ENCODE measurements at regions not wholly inside any gene's neighbourhood (a gene's known extent, or its start where the extent isn't known, plus 50 kb on each side); places are given as distances from the start of the nearest gene placed in this dataset.

DNA sequence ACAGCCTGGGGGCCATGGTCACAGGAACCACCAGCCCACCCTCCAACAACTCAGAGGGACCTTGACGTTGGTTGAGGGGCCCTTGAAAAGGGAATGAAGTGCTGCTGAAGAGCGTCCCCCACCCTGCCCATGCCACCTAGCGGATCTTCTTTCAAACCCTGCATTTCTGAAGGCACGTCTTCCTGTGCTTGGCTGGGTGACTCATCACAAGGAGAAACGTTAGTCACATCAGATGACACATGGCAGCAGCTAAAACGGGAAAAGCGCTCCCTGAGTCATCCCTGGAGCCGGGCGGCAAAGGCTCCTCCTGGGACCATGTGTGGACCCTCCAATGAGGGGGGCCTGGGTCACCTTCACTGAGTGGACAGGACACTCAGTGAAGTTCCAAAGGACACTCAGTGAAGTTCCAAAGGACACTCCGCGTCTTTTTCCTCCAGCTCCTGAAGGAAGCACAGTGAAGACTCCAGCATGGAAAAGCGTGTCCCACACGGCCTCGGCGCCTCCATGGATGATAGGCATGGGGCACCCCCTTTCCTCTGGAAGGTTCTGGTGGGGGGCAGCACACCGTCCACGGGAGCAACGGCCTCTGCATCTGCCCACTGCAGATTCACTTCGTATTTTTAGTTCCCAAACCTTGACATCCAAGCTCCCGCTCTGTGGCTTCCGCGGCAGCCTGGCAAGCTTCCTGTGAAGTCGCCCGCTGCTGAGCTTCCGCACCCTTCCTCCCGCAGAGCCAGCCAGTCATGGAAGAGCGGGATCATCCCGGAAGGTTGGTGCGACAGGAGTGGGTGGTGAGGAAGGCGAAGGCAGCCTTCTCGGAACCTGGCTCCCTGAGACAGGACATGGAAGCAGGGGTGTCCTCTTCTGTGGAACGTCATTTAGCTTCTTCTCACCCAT lies 383.4 kb downstream of the VRK1 start:
- H3K4me3 ChIP-seq (ENCODE audit: low read depth, low read length): no peak overlapping the region

DNA sequence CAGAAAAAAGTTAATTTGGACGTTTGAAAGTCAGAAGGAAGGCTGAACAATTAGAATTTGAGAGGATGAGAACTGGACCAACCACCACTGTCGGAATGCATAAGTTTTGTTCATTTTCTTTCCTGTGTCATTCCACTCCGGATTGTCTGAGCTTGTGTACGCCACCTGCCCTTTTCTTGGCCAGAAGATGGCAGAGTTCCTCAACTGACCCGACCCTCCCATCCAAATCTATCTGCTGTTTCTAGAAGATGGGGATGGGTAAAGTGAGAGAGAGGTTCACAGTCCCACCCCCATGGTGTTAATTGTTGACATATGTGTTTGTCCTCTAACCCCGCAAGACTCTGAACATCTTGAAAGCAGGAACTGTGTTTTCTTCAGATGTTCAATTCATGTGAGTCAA lies 388.0 kb downstream of the VRK1 start:
- H3K4me3 ChIP-seq (ENCODE audit: low read depth, low read length): no peak overlapping the region

DNA sequence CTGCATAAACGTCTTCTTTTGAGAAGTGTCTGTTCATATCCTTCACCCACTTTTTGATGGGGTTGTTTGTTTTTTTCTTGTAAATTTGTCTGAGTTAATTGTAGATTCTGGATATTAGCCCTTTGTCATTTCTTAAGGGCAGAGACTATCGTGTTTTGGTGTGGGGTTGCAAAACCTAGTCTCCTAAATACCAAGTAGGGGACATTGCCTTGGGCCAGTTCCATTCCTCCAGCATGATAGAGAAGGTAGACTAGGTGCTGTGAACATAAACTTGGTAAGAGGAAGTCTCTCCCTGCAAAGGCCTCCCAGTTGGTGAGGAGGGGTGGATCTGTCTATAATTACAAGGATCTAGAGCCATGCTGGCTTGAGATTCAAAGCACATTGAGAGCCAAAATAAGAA lies 390.7 kb downstream of the VRK1 start:
- no peak overlapping the region for H3K4me3 ChIP-seq (ENCODE audit: low read depth, low read length)

DNA sequence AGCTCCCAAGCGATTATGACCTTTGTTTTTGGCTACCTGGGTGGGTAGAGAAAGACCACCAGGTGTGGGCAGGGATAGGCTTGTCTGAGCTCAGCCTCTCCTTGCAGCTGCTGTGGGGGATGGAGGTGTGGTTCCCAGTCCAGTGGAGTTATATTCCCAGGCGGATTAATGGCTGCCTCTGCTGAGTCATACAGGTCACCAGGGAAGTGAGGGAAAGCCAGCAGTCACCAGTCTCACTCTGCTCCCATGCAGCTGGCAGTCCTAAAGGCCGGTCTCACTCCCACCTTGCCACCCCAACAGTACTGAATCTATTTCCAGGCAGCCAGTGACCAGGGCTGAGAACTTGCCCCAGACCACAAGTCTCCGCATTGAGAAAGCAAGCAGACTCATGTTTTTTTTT lies 399.2 kb downstream of the VRK1 start:
- no peak overlapping the region for H3K4me3 ChIP-seq (ENCODE audit: low read depth, low read length)

DNA sequence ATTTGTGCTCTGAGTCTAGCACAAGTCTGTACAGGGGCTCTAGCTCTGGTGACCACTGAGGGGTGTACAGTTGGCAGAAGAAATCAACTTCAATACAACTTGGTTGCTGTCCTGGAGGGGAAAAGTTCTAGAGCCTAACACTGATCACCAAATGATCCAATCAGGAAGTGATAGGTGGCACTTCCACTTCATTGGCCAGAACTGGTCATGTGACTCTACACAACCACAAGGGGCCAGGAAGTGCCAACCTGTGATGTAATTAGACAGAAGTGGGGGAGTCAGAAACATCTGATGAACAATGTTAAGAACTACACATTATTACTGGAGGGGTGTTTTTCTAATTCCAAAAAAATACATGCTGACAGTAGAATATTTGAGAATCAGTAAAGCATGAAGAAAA lies 401.6 kb downstream of the VRK1 start:
- no peak overlapping the region for H3K4me3 ChIP-seq (ENCODE audit: low read depth, low read length)

DNA sequence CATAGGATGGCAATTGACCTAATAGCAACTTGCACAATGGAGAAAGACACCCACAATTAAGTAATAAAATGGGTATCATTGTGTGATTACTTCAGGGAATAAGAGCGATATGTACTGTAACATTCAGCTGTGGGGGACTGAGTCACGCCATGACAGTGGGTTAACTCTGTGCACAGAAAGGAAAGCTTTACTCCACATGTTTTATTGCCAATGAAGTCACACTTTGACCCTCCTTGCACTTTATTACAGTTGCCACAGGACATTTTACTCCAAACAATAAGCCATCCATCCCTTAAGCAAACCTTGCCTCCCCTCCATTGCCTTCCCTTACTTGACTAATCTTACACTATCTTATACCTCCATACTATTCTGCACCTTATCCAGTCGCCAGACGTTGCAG lies 403.1 kb downstream of the VRK1 start:
- H3K4me3 ChIP-seq (ENCODE audit: low read depth, low read length): no peak overlapping the region

DNA sequence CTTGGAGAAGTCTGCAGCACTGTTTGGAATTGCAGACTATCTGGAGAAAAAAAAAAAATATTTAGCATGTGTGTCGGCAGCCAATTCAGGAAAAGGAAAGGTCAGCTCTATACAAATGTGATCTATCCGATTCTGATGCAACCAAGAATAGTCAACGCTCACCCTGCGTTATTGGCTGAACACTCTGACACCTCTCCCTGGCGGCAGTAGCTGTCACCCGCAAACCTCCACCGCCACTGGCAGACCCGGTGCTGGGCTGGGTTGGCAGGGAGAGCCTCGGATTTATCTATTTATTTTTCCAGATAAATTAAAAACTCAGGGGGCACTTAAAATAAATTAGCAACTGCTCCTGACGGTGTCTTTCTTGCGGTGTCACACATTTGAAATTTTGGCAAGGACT lies 409.7 kb downstream of the VRK1 start:
- H3K4me3 ChIP-seq (ENCODE audit: low read depth, low read length): no peak overlapping the region

DNA sequence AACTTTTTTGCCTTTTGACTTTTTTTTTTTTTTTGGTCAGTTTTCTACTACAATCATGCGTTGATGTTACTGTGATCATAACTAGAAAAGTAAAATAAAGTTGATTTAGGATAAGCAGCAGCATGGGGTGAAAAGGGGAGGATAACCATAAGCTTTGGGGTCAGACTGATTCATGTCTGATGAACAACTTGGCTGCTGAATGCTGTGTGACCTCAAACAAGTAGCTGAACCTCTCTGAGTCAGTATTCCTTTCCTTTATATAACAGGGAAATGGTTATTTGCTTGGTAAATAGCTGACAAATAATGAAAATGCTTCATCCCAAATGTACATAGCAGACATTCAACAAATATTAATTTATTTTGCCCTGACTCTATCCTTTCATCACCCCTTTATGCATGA lies 413.0 kb downstream of the VRK1 start:
- H3K4me3 ChIP-seq (ENCODE audit: low read depth, low read length): no peak overlapping the region

DNA sequence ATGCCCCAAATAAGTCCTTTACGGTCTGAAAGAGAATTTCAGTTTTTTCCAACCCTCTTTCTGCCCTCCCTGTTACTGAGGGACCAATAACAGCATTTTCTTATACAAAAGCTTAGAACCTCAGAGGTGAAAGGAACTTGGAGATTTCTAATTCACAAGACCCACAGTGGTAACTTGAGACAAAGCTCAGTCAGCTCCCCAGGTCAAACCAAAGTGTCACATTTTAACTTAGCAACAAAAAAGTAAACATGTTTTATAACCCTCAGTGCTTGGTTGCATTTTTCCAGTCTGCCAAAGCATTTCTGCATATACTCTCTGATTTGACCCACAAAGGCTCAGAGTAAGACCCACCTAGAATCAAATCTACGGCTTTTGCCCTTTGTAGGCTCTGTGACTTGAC lies 415.2 kb downstream of the VRK1 start:
- no peak overlapping the region for H3K4me3 ChIP-seq (ENCODE audit: low read depth, low read length)

DNA sequence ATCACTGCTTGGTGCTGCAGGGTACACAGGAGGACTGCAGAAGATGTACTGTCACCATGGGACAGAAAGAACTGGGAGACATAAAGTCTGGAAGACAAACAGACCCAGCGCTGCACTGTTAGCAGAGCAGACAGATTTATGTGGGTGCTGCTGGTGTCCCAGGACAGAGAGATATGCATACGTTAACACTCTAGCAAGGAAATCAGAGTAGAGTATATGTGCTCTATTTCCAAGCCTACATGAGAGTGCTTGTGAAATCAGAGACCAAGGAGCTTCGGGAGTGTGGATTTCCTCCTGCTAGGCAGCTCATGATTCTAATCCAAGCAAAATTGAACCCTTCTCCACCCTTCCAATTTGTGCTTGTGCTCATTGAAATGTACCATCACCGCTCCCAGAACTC lies 416.5 kb downstream of the VRK1 start:
- H3K4me3 ChIP-seq (ENCODE audit: low read depth, low read length): no peak overlapping the region

DNA sequence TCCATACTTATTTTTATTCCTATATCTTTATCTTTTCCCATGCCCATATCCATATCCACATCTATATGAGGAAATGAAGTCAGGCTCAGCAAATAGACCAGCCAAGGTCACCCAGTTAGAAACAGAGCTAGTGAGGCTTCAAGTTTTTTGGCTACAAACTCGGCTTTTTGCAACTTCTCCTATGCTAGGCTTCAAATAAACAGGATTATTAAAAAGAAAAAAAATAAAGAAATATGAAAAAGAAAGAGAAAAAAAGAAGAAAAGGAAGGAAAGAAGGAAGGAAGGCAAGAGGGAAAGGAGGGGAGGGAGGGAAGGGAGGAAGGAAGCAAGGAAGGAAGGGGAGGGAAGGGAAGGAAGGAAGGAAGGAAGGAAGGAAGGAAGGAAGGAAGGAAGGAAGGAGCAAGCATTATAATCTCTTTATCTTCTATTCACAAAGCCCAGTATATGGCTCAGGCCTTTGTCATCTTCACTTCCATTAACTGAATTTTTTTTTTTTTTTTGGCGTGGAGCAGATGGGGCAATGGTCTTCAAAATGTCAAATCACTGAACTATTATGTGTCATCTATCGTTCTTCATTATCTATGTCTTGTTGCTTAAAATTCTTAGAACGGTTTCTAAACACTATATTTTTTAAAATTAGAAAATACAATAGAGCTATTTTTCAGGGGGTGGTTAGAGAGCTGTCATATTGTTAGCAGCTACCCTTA lies 418.2 kb downstream of the VRK1 start:
- no peak overlapping the region for H3K4me3 ChIP-seq (ENCODE audit: low read depth, low read length)

DNA sequence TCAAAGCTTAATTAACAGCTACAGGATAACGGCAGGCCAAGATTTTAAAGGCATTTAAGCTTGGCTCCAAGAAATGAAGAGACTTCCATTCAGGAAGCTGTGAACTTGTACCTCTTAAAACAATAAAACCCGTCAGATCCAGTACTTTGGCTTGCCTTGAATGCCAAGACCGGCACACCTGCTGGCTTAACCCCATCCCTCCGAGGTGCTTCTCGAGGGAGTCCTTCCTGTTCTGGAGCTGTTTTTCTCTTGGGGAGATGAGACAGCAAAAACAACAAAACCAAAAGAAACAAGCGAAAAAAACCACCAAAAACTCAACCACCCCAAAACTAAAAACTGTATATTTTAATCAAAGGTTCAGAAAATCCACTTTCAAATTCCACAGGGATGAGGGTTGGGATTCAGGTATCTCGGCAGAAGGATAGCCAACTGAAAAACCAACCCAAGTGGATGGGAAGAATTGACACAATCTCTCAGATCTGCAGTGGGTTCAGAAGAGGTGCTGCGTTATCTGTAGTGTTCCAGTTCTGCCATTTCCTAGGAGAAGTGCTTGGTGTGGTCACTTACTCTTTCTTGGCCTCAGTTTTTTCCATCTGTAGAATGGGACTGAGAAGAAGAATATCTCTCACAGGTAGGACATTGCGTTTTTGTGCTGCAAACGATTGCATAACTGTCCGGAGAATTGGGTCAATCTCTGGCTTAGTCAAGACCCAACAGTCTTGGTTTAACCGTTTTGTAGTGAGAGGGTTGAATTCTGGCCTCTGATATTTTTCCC lies 420.1 kb downstream of the VRK1 start:
- no peak overlapping the region for H3K4me3 ChIP-seq (ENCODE audit: low read depth, low read length)

DNA sequence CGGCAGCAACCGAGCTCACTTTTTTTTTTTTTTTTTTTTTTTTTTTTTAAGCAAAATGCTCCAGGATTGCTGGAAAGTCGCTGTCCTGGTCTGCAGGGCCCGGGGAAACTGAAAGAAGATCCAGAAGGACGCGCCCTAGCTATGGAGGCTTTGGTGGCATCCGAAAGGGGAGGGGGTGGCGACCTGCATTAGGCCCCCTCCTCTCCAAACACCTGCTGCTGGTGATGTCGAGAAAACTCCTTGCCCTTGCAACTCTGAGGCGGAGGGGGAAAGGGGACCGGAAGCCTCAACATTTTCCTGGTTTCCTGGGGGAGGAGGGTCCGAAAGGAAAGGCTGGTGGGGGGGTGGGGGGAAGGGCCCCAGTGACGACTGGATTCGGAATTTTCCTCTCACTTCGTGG lies 421.1 kb downstream of the VRK1 start:
- H3K4me3 ChIP-seq (ENCODE audit: low read depth, low read length): peak overlapping the region; percentile 42

DNA sequence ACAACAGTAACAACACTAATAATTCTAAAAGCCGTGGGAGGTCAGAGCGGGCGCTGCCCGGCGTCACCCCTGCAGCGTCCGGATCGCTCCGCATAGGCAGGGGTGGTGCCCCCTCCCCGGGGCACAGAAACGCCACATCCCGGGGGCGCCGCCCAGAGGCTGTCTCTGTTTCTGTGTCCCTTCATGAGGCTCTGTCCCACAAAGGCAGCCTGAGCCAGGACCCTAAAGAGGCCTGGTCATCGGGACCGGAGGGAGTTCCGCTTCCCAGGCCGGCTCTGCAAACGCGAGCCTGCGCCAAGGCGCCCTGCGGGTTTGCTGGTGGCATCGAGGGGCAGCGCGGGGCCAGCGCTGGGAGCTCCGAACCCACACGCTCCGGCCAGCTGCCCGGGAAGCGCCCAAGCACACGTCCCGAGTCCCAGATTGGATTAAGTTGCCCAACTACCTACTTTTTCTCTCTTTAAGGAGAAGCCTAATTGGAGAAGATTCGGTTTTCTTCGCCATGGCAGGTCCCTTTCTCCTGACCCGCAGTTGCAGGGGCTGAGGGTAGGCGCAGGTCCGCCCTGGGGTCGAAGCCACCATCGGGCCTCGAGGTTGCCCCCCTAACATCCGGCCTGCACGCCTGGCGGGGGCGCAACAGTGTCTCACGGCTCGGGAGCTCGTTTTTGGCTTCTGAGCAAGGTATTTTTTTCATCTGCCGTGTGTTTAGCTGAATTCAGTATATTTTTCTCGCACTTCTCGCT lies 421.7 kb downstream of the VRK1 start:
- H3K4me3 ChIP-seq (ENCODE audit: low read depth, low read length): peak overlapping the region; percentile 42

DNA sequence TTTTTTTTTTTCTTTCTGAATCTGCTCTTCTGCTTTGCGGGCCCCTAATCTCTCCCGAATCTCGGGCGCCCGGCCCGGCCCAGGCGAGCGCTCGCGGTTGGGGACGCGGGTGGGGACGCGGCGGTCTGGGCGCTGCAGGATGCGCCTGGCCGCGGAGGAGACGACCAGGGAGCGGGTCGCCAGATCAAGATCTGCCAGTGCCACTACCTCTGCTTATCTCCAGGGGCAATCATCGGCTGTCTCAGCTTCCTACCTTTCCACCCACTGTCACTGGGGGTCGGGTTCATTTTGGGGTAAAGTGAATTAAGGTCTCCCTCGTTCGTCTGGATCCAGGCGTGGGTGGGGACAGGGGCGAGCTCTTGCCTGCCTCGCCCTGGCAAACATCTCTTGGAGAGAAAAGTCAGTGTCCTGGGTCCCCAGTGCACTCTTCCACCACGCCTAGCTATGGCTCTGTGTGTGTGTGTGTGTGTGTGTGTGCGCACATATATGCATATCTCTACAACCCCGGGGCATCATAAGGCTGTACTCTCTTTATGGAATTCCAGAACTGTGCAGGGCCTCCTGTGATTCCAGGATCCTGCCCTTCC lies 422.3 kb downstream of the VRK1 start:
- H3K4me3 ChIP-seq (ENCODE audit: low read depth, low read length): peak overlapping the region; percentile 42

DNA sequence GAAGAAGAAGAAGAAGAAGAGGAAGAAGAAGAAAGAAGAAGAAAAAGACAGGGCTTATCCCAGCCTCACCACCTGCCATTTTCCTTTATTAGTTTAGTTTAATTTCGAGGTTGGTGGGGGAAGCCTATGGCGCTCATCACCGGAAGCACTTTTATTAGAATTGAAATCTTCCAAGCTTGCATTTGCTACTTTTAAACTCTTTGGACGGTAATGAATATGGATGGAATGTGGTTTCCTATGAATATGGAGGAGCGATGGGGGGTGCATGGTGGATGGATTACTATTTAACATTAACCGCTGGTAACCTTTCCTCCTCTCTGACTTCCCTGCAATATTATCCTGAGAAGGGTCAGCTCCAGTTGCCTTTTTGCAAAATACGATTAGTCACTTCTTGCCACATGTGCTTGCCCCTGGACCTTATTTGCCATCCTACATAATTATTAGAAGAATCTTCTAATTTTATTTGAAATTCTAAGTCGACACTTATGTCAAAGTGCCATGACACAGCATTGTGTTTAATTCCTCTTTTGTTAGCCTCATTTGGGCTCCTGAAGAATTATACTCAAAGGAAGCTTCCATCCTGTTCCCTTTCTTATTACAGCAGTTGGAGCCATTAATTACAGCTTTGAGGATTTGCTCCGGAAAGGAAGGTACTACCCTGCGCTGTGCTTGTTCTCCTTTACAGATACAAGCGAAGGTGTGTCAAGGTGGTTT lies 424.5 kb downstream of the VRK1 start:
- no peak overlapping the region for H3K4me3 ChIP-seq (ENCODE audit: low read depth, low read length)

DNA sequence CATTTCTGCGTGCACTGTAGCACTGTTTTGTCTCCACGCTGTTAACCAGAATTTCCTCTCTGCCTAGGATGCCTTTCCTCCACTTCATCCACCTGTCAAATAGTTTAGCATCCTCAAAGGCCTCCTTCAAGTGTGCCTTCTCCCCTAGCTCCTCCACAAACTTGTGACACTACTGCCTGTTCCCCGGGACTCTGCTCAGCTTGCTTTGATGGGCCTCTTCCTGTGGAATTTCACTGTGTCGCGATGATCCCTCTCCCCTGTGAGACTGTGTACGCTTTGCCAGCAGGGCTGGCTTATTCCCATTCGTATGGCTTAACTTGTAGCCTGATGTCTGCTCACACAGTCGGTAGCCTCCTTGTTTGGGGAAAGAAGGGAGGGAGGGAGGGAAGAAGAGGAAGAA lies 426.8 kb downstream of the VRK1 start:
- H3K4me3 ChIP-seq (ENCODE audit: low read depth, low read length): no peak overlapping the region

DNA sequence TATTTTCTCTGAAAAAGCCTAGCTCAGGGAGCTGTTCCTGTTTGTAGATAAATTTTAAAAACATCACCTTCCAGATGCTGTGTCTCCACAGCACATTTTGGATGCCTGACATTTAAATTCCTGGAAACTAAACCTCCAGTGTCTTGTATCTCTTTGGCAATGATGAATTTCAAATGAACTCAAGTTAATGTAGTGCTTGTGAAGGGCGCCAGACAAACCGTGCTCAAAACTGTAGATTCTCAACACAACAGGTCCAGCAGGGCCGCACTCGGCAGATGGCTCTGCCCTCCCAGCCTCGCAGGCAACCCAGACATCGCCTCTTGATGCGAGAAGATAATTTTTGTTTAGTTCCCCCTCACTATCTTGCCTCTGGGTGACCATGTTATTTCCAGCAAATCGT lies 432.9 kb downstream of the VRK1 start:
- H3K4me3 ChIP-seq (ENCODE audit: low read depth, low read length): no peak overlapping the region

DNA sequence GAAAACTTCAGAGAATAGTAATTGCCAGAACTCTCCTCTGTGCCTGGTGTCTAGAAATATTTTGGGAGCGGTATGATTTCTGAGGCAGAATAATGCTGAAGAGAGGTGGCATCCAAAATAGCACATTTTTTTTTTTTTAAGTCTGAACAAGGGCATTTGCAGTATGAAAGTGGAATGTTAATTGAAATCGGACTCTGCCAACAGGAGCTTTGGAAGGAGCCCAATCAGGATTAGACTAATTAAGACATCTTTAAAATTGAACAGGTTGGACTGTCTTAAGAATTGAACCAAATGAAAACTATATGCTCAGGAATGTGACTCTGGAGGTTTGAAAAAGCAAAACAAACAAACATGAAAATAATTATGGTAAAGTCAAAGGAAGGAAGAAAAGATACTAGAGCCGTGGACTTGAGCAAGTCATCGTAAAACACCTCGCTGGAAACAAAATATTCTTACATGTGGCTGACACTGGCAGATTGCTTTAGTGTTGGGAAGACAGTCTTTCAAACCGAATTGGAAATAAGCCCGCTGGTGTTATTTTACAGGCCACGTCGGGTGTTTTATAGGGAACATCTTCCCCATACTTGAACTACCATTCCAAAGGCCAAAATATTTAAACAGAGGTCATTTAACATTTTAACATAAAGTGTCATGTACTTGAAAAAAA lies 436.3 kb downstream of the VRK1 start:
- no peak overlapping the region for H3K4me3 ChIP-seq (ENCODE audit: low read depth, low read length)

All from iPS-11a (cell line).